Esophagus squamous epithelium (tissue), 5 donors: ENCODE measurements at regions not wholly inside any gene's neighbourhood (a gene's known extent, or its start where the extent isn't known, plus 50 kb on each side); places are given as distances from the start of the nearest gene placed in this dataset.

ENCODE experiments used
- DNase-seq: peaks from one replicate; lab custom pipeline; 2025; lab: John Stamatoyannopoulos, UW
- H3K27ac ChIP-seq, 4 donors: fragments of 200-600 bp; sonication (generic); one replicate each; pipeline ENCODE4 v1.5.1; 2016 to 2019; ENCODE audit warnings: mild to moderate bottlenecking in 1 of 4
- H3K27me3 ChIP-seq, 4 donors: fragments of 200-600 bp; sonication (generic); 1 replicate in 3 of 4; 2 replicates in 1 of 4; pipeline versions ENCODE4 v1.5.1 to v1.6.0; 2017 to 2021; ENCODE audit warnings: antibody characterized with exemption in 1 of 4
- H3K36me3 ChIP-seq, 3 donors: fragments of 200-600 bp; sonication (generic); one replicate each; pipeline ENCODE4 v1.5.1; 2016 to 2019
- H3K4me1 ChIP-seq, 3 donors: fragments of 200-600 bp; sonication (generic); one replicate each; pipeline ENCODE4 v1.5.1; 2017 to 2019
- H3K4me3 ChIP-seq, 4 donors: fragments of 200-600 bp; sonication (generic); 1 replicate in 3 of 4; 2 replicates in 1 of 4; pipeline ENCODE4 v1.5.1; 2016 to 2019; ENCODE audit warnings: mild to moderate bottlenecking in 2 of 4, moderate library complexity in 1 of 4
- H3K9me3 ChIP-seq, 3 donors: fragments of 200-600 bp; sonication (generic); one replicate each; pipeline ENCODE4 v1.5.1; 2016 to 2019
- POLR2A ChIP-seq, 4 donors: fragments of 450-650 bp; IDR thresholded peaks; one replicate each; pipeline ENCODE4 v1.6.1; 2017; ENCODE audit warnings: antibody characterized with exemption in 4 of 4, mild to moderate bottlenecking in 4 of 4, moderate library complexity in 3 of 4
- WGBS, 2 donors: methylation state at CpG; one replicate each; pipeline ENCODE4 v1.1.5; 2018; 5-methylcytosine and 5-hydroxymethylcytosine counted together
- intact Hi-C: fragments of 100-400 bp; cut with DNase I; formaldehyde crosslinking; loops from one replicate; pipeline ENCODE4 v1.15.0; 2022
- TF ChIP-seq, protein P1 (sequence below), 6 experiments: fragments of 450-650 bp in 4 of 6; fragments of 200-600 bp in 2 of 6; sonication (generic) in 2 of 6; IDR thresholded peaks; one replicate each; pipeline ENCODE4 v1.5.1; 2016 to 2019; ENCODE audit warnings: antibody characterized with exemption in 6 of 6, mild to moderate bottlenecking in 4 of 6, moderate library complexity in 4 of 6
- donor health status: DM: yes; HTN: yes; CAD: no.

DNA sequence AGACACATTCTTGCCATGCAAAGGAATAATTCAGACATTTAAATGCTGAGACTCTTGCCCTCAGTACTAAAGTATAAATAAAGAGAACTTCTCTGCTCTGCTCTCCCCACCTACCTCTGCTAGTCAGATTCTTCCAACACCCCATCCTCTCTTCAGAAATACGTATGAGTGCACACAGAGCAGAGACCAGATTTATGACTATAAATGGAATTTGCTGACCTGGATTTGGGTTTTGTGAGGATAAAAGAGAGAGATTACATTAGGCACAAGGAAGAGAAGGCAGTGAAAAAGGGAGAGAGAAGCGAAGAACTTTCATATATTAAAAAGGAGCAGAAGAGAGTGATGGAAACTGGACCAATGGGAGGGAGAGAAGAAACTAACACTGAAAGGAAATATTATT, 87.6 kb upstream of the EXOC1L start:
- Histone ChIP-seq H3K4me3 (no peak overlapping the region), H3K27ac (no peak overlapping the region), H3K36me3 (no peaks in the 10 kb centered on the region), H3K27me3 (no peaks in the 10 kb centered on the region), H3K9me3 (no peaks in the 10 kb centered on the region), H3K4me1 (peaks cover 0 to 33% (median 0%) of the 10 kb centered on the region in 3 donors)
- WGBS, 2 donors = 70 to 74% methylated on average over 2 of the region's 2 CpGs
- DNase-seq = no peak
- TF ChIP-seq POLR2A (IDR thresholded peaks at IDR 0.05) = no peak
- TF ChIP-seq, protein P1, sequence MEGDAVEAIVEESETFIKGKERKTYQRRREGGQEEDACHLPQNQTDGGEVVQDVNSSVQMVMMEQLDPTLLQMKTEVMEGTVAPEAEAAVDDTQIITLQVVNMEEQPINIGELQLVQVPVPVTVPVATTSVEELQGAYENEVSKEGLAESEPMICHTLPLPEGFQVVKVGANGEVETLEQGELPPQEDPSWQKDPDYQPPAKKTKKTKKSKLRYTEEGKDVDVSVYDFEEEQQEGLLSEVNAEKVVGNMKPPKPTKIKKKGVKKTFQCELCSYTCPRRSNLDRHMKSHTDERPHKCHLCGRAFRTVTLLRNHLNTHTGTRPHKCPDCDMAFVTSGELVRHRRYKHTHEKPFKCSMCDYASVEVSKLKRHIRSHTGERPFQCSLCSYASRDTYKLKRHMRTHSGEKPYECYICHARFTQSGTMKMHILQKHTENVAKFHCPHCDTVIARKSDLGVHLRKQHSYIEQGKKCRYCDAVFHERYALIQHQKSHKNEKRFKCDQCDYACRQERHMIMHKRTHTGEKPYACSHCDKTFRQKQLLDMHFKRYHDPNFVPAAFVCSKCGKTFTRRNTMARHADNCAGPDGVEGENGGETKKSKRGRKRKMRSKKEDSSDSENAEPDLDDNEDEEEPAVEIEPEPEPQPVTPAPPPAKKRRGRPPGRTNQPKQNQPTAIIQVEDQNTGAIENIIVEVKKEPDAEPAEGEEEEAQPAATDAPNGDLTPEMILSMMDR (IDR thresholded peaks at IDR 0.05) = no peak
- intact Hi-C loops = no loop called here

- Histone ChIP-seq H3K27ac (peak overlapping the region in 2 of 4 donors; percentile 27 to 83), H3K9me3 (no peaks in the 10 kb centered on the region), H3K36me3 (no peaks in the 10 kb centered on the region), H3K4me1 (peaks cover 0 to 33% (median 0%) of the 10 kb centered on the region in 3 donors), H3K4me3 (no peak overlapping the region), H3K27me3 (no peaks in the 10 kb centered on the region)
- WGBS, 2 donors = 60 to 61% methylated on average over 3 of the region's 3 CpGs
- no peak for DNase-seq
- TF ChIP-seq, protein P1 (IDR thresholded peaks at IDR 0.05) = no peak
- TF ChIP-seq POLR2A (IDR thresholded peaks at IDR 0.05) = no peak
- intact Hi-C loops = no loop called here
Observed at GRCh38 chr4:55732864-55733263, 86.7 kb upstream of the EXOC1L start.

- TF ChIP-seq, protein P1 (IDR thresholded peaks at IDR 0.05) = no peak
- TF ChIP-seq POLR2A (IDR thresholded peaks at IDR 0.05) = no peak
- intact Hi-C loops = no loop called here
- H3K36me3 ChIP-seq = no peaks in the 10 kb centered on the region
- H3K27me3 ChIP-seq = no peaks in the 10 kb centered on the region
- DNase-seq = no peak
- no peak overlapping the region for H3K4me3 ChIP-seq
- peaks cover 0 to 33% (median 0%) of the 10 kb centered on the region in 3 donors for H3K4me1 ChIP-seq
- WGBS, 2 donors = 33 to 47% methylated on average over 2 of the region's 2 CpGs
- peak overlapping the region; percentile 7 to 83 (median 64) for H3K27ac ChIP-seq
- H3K9me3 ChIP-seq = no peaks in the 10 kb centered on the region
Observed at GRCh38 chr4:55733932-55734331, 85.7 kb upstream of the EXOC1L start.

- Histone ChIP-seq H3K9me3 (no peaks in the 10 kb centered on the region), H3K4me1 (peaks cover 0 to 33% (median 0%) of the 10 kb centered on the region in 3 donors), H3K36me3 (no peaks in the 10 kb centered on the region), H3K4me3 (no peak overlapping the region), H3K27me3 (no peaks in the 10 kb centered on the region), H3K27ac (no peak overlapping the region)
- no peak for DNase-seq
- no peak for TF ChIP-seq POLR2A (IDR thresholded peaks at IDR 0.05)
- TF ChIP-seq, protein P1 (IDR thresholded peaks at IDR 0.05) = peak; percentile 6 to 69 (median 38)
- intact Hi-C loops = no loop called here
- WGBS, 2 donors = 18 to 19% methylated on average over 3 of the region's 3 CpGs
Observed at GRCh38 chr4:55736605-55737183, 82.9 kb upstream of the EXOC1L start.

DNA sequence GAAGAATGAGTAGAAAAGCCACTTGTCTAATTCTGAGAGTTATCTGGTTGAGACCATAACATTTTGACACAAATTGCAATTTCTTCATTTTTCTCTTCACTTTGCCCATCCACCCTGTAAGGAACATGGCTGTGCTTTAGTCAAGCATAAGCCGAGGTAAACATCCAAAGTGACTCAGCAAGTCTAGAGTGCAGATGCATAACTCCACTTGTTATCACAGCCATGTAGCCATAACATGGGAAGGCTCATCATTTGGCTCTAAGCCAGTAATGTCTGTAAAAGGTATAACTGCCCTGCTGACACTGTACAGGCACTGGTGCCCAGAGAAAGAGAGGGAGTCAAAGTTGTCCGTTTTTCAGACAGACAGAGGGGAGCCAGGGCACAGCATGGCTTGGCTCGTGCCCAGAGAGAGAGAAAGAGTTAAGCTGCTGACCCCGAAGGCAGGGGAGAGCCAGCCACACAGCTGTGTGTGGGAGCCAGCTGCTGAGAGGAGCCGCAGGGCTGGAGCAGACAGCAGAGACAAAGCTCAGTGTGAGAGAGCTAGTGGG, 76.9 kb upstream of the EXOC1L start:
- 38 to 44% methylated on average over 5 of the region's 5 CpGs for WGBS, 2 donors
- DNase-seq = no peak
- H3K36me3 ChIP-seq = no peaks in the 10 kb centered on the region
- no peaks in the 10 kb centered on the region for H3K9me3 ChIP-seq
- no peak overlapping the region for H3K27ac ChIP-seq
- TF ChIP-seq POLR2A (IDR thresholded peaks at IDR 0.05) = no peak
- TF ChIP-seq, protein P1 (IDR thresholded peaks at IDR 0.05) = no peak
- H3K27me3 ChIP-seq = peaks cover 0 to 3% (median 0%) of the 10 kb centered on the region in 4 donors
- H3K4me3 ChIP-seq = no peak overlapping the region
- no peaks in the 10 kb centered on the region for H3K4me1 ChIP-seq
- intact Hi-C loops = no loop called here
